ENCODE measurements at regions not wholly inside any gene's neighbourhood (a gene's known extent, or its start where the extent isn't known, plus 50 kb on each side); places are given as distances from the start of the nearest gene placed in this dataset.
A peak's percentile ranks its signal among the peaks of the same experiment; 100 is the strongest.
"Not testable (repeated sequence)": the region's sequence is repeated elsewhere in the genome, so short reads cannot be mapped to it uniquely, and the experiment has no call there.

GRCh38 chr6:114939630-114940029, 596.8 kb upstream of the HS3ST5 start:
- no peak for DNase-seq (ENCODE audit: low read depth)

GRCh38 chr6:114936080-114936479, 593.3 kb upstream of the HS3ST5 start:
- DNase-seq (ENCODE audit: low read depth), result no peak

GRCh38 chr6:114934079-114934478, 591.3 kb upstream of the HS3ST5 start:
- DNase-seq (ENCODE audit: low read depth), result no peak

- DNase-seq (ENCODE audit: low read depth), result not testable (repeated sequence)
Measured at GRCh38 chr6:114928731-114929130, 585.9 kb upstream of the HS3ST5 start.

- DNase-seq (ENCODE audit: low read depth), result no peak
Measured at GRCh38 chr6:114906096-114906495, 563.3 kb upstream of the HS3ST5 start.

GRCh38 chr6:114897536-114897935, 554.7 kb upstream of the HS3ST5 start:
- DNase-seq (ENCODE audit: low read depth), result peak; percentile 8

GRCh38 chr6:114892211-114892610, 549.4 kb upstream of the HS3ST5 start:
- no peak for DNase-seq (ENCODE audit: low read depth)

- DNase-seq (ENCODE audit: low read depth), result no peak
Measured at GRCh38 chr6:114888241-114888640, 545.4 kb upstream of the HS3ST5 start.

GRCh38 chr6:114886670-114887436, 544.0 kb upstream of the HS3ST5 start:
- DNase-seq (ENCODE audit: low read depth), result no peak

- DNase-seq (ENCODE audit: low read depth), result no peak
Measured at GRCh38 chr6:114879693-114880092, 536.9 kb upstream of the HS3ST5 start.

GRCh38 chr6:114878091-114878490, 535.3 kb upstream of the HS3ST5 start:
- no peak for DNase-seq (ENCODE audit: low read depth)

GRCh38 chr6:114874410-114874809, 531.6 kb upstream of the HS3ST5 start:
- no peak for DNase-seq (ENCODE audit: low read depth)

- not testable (repeated sequence) for DNase-seq (ENCODE audit: low read depth)
Measured at GRCh38 chr6:114865506-114865905, 522.7 kb upstream of the HS3ST5 start.

- DNase-seq (ENCODE audit: low read depth), result no peak
Measured at GRCh38 chr6:114863610-114864009, 520.8 kb upstream of the HS3ST5 start.

- DNase-seq (ENCODE audit: low read depth), result peak; percentile 20
Measured at GRCh38 chr6:114862819-114863218, 520.0 kb upstream of the HS3ST5 start.

GRCh38 chr6:114862064-114862463, 519.2 kb upstream of the HS3ST5 start:
- DNase-seq (ENCODE audit: low read depth), result no peak

- no peak for DNase-seq (ENCODE audit: low read depth)
Measured at GRCh38 chr6:114844359-114844758, 501.5 kb upstream of the HS3ST5 start.

GRCh38 chr6:114839019-114839418, 496.2 kb upstream of the HS3ST5 start:
- DNase-seq (ENCODE audit: low read depth), result no peak

- DNase-seq (ENCODE audit: low read depth), result no peak
Measured at GRCh38 chr6:114833211-114833610, 490.4 kb upstream of the HS3ST5 start.

- DNase-seq (ENCODE audit: low read depth), result no peak
Measured at GRCh38 chr6:114830515-114830914, 487.7 kb upstream of the HS3ST5 start.

- DNase-seq (ENCODE audit: low read depth), result no peak
Measured at GRCh38 chr6:114827135-114827534, 484.3 kb upstream of the HS3ST5 start.

GRCh38 chr6:114824409-114824808, 481.6 kb upstream of the HS3ST5 start:
- DNase-seq (ENCODE audit: low read depth), result no peak

- no peak for DNase-seq (ENCODE audit: low read depth)
Measured at GRCh38 chr6:114816678-114817077, 473.9 kb upstream of the HS3ST5 start.

- no peak for DNase-seq (ENCODE audit: low read depth)
Measured at GRCh38 chr6:114810468-114810867, 467.6 kb upstream of the HS3ST5 start.
